DMS153 (cell line): ENCODE measurements at regions not wholly inside any gene's neighbourhood (a gene's known extent, or its start where the extent isn't known, plus 50 kb on each side); places are given as distances from the start of the nearest gene placed in this dataset.
A peak's percentile ranks its signal among the peaks of the same experiment; 100 is the strongest.
"Not testable (repeated sequence)": the region's sequence is repeated elsewhere in the genome, so short reads cannot be mapped to it uniquely, and the experiment has no call there.

Experiments used
- DNase-seq: peaks from one replicate; lab custom pipeline; 2025; lab: John Stamatoyannopoulos, UW

DNA sequence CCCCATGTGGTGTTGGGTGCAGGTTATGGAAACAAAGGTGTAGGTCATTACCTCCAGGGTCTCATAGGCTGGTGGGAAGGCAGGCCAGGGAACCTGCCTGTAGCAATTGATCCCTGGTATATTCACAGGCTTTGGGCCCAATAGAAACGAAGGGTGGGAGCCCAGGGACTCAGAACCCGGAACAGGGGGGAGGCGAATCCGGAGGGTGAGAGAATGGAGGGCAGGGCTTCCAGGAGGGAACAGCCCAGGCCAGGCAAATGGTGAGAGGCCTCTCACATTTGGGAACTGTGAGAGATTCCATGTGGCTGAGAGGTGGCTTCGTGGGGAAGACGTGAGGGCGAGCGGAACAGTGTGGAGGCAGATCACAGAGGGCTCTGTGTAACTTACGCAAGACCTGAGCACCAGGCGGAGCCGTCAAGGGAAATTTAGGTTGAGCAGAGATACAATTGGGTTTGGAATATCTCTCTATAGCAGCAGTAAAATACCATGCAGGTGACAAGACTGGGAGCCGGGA lies 267.1 kb downstream of the ERMARD start:
- DNase-seq = no peak

- no peak for DNase-seq
Measured at GRCh38 chr6:170017603-170018320, 266.3 kb downstream of the ERMARD start.

GRCh38 chr6:170013815-170014214 lies 262.4 kb downstream of the ERMARD start:
- DNase-seq = no peak

DNA sequence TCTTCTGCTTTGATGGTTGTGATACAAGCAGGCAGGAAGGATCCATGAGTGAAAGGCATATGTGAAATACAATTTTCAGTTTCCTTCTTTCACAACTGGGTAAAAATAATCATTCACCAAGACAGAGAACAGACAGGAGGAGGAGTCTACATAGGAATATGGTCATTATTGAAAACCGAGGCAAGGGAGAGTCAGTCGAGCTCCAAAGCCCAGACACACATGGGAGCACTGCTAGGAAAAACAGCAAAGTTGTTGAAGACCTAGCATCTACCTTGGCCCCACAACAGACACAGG lies 260.6 kb downstream of the ERMARD start:
- no peak for DNase-seq

GRCh38 chr6:170011204-170012036 lies 260.0 kb downstream of the ERMARD start:
- DNase-seq = no peak

DNA sequence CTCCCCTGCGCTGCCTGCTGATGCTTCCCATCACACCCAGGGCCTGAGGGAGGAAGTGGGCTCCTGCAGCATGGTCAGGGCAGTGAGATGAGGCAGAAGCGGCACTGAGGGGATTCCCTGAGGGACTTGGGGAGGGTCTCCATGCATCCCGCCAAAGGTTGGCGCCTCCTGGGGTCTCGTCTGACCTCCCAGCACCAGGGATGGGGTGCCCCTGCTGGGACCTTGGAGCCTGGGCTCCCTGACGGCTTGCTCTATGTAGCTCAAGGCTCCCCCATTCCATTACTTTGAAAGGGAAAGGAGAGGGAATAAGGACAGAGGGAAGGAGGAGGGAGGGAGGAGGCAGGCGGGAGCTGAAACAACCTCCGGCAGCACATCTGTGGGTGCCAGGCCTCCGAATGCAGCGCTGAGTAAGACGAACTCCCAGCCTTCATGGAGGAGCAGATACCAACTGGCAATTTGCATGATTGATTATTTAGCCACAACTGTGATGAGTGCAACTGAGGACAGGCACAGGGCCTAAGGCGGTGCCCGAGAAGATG lies 259.3 kb downstream of the ERMARD start:
- no peak for DNase-seq

DNA sequence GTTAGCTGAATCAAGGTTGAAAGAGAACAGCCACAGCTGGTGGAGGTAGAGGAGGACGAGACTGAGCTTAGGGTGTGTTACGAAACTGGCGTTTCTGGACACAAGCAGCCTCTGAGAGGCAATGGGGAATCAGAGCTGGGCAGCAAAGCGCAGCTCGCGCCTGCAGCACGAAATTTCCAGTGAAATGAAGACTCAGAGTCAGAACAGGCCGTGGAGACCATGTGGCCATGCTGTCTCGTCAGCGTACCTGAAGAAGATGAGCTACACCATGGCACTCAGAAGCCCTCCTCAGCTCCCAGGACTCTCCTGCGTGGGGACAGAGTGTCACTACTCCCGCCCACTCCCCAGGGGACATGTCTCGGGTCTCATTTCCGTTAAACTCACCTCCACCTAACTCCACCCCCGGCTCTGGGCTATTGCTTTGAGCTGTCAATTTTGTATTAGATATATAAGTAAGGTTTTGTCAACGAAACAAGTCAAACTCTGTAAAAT lies 256.9 kb downstream of the ERMARD start:
- DNase-seq = no peak

GRCh38 chr6:170007468-170008293 lies 256.3 kb downstream of the ERMARD start:
- no peak for DNase-seq

- peak; percentile 64 for DNase-seq
Measured at GRCh38 chr6:170006900-170007467, 255.6 kb downstream of the ERMARD start.

DNA sequence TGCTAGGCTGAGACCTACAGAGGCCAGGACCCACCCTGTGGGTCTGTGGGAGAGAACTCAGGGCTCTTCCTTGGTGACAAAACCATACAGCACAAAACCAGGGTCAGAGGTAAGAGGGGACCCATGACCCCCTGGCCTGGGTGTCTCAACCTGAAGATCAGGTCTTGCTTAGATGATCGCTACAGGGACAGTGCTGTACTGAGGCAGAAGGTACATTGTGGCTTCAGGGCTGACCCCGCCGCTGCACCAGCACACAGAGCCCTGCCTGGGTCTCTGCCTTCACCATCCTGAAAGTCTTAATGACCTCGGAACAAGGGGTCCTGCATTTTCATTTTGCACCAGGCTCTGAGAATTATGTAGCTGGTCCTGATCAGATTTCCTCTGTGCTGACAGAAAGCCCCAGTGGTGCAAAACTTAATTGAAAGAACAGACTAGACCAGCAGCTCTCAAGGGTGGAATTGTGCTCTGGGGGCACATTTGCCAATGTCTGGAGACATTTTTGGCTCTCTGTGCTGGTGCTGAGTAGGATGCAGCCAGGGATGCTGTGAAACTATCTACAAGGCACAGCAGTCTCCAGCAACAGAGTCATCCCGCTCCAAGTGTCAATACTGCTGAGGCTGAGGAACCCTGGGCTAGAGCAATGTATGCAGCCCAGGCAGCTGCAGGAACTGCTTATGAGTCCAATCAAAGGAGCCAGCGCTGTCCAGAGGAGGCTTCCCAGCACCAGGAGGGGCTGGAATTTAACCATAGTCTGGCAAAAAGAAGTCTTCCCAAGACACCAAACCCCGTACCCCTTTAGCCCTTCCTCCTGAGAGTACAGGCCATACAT lies 254.9 kb downstream of the ERMARD start:
- no peak for DNase-seq

GRCh38 chr6:170005665-170006064 lies 254.2 kb downstream of the ERMARD start:
- no peak for DNase-seq

GRCh38 chr6:170004585-170005210 lies 253.3 kb downstream of the ERMARD start:
- DNase-seq = no peak

- DNase-seq = no peak
Measured at GRCh38 chr6:170003451-170004160, 252.2 kb downstream of the ERMARD start.

DNA sequence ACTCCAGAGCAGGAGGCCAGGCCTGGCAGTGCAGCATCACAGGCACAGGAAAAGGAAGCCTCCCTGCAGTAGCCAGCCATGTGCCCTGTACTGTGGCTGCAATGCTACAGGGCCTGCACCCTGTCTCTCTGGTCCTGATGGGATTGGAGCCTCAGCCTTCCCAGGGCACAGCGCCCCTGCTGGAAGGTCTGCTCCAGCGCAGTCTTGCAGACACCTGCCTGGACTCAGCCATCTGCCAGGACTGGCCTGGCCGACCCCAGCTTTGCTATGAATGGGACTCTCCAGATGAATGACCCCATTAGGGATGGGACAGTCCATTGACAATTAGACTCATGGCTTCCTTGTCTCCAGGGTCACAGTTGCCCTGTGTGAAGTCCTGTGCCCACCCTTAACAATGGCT lies 251.6 kb downstream of the ERMARD start:
- DNase-seq = no peak

GRCh38 chr6:170001782-170002181 lies 250.4 kb downstream of the ERMARD start:
- DNase-seq = not testable (repeated sequence)

- DNase-seq = no peak
Measured at GRCh38 chr6:170000071-170000843, 248.8 kb downstream of the ERMARD start.

DNA sequence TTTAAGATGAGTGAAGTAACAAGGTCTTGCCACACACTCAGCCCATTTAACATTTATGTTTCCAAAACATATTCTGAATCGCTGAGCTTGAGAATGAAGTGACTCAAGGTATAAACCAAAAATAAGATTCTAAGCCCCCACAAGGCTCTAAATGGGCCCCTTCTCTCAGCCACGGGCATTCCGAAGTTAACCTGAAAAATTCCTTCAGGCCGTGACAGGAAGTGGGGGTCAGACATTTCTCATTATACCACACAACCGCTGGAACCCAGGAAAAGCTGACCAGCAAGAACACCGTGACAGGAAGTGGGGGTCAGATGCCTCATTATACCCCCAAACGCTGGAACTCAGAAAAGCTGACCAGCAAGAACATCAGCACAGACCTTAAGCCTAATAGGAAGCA lies 247.9 kb downstream of the ERMARD start:
- no peak for DNase-seq

DNA sequence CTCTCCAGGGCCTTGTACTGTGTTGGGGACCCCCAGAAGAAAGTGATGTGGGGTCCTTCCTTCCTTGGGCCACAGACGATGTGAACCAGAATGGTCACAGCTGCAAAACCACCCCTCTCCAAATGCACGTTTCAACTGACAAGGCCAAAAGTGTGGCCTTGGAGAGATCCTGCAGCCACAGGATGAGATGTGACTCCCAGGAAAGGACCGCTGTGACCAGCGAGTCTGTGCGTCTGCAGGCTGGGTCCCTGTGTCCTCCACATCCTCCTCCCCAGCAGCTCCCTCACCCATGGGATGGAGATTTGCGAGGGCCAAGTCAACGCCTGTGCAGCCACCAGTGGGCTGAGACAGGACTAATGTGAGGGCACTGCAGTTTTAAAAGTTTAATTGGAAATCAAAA lies 247.0 kb downstream of the ERMARD start:
- DNase-seq = no peak

DNA sequence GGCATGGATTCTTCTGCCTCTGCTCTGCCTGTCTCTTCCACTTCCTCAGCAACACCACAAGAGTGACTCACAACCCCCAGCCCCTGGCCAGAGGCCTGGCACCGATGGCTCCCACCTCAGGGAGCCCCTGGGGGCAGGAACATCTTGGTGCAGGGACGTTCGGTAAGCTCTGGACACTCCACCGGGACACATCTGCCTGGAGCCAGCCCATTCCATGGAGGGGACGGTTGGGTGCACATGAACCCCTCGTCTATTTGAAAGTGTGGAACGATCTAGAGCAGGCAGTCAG lies 246.5 kb downstream of the ERMARD start:
- no peak for DNase-seq
